Sigmoid colon (tissue), 6 donors: ENCODE measurements at regions not wholly inside any gene's neighbourhood (a gene's known extent, or its start where the extent isn't known, plus 50 kb on each side); places are given as distances from the start of the nearest gene placed in this dataset.
"Not testable (repeated sequence)": the region's sequence is repeated elsewhere in the genome, so short reads cannot be mapped to it uniquely, and the experiment has no call there.

Experiments
- DNase-seq: peaks from one replicate; pipeline ENCODE4 v3.0.0-alpha.2; 2019
- H3K27ac ChIP-seq, 4 donors: fragments of 200-600 bp; sonication (generic); one replicate each; pipeline ENCODE4 v1.5.1; 2016 to 2019; ENCODE audit warnings: mild to moderate bottlenecking in 1 of 4
- H3K27me3 ChIP-seq, 3 donors: fragments of 200-600 bp; sonication (generic); one replicate each; pipeline ENCODE4 v1.5.1; 2019; ENCODE audit warnings: mild to moderate bottlenecking in 1 of 3
- H3K36me3 ChIP-seq, 4 donors: fragments of 200-600 bp; sonication (generic); one replicate each; pipeline ENCODE4 v1.5.1; 2016 to 2019
- H3K4me1 ChIP-seq, 4 donors: fragments of 200-600 bp; sonication (generic); one replicate each; pipeline ENCODE4 v1.5.1; 2017 to 2019
- H3K4me3 ChIP-seq, 4 donors: fragments of 200-600 bp; sonication (generic); one replicate each; pipeline ENCODE4 v1.5.1; 2017 to 2019; ENCODE audit warnings: mild to moderate bottlenecking in 2 of 4, moderate library complexity in 1 of 4
- H3K9me3 ChIP-seq, 4 donors: fragments of 200-600 bp in 3 of 4; sonication (generic) in 3 of 4; one replicate each; pipeline versions ENCODE4 v1.5.1 to v1.6.1; 2013 to 2019
- EP300 ChIP-seq, 4 donors: sonication (generic); formaldehyde crosslinking; IDR thresholded peaks; one replicate each; pipeline ENCODE4 v1.6.1; 2017; ENCODE audit warnings: antibody characterized with exemption in 4 of 4
- POLR2A ChIP-seq, 2 donors: fragments of 450-650 bp; IDR thresholded peaks; one replicate each; pipeline ENCODE4 v1.6.1; 2016; ENCODE audit warnings: antibody characterized with exemption in 2 of 2, mild to moderate bottlenecking in 2 of 2, moderate library complexity in 2 of 2
- POLR2AphosphoS5 ChIP-seq, 4 donors: sonication (generic); formaldehyde crosslinking; IDR thresholded peaks; one replicate each; pipeline ENCODE4 v1.6.1; 2017; ENCODE audit warnings: antibody characterized with exemption in 4 of 4
- WGBS, 2 donors: extraction: QIAGEN DNeasy Blood & Tissue Kit; methylation state at CpG; one replicate each; pipeline ENCODE4 v1.1.7; 2013; 5-methylcytosine and 5-hydroxymethylcytosine counted together
- intact Hi-C: fragments of 100-400 bp; cut with DNase I; formaldehyde crosslinking; loops from one replicate; pipeline ENCODE4 v1.15.1; 2023
- TF ChIP-seq, protein P1 (sequence below), 4 experiments: fragments of 450-650 bp in 3 of 4; fragments of 200-600 bp in 1 of 4; IDR thresholded peaks; one replicate each; pipeline ENCODE4 v1.5.1; 2016 to 2019; ENCODE audit warnings: antibody characterized with exemption in 4 of 4, mild to moderate bottlenecking in 3 of 4, moderate library complexity in 2 of 4
- donor health status: healthy with polysubstance abuse.
- donor health status: healthy.

GRCh38 chr14:105632010-105632409 lies 105.6 kb downstream of the TMEM121 start:
- Histone ChIP-seq H3K27me3 (no peaks in the 10 kb centered on the region), H3K36me3 (no peaks in the 10 kb centered on the region), H3K4me3 (no peak overlapping the region), H3K4me1 (no peaks in the 10 kb centered on the region), H3K27ac (no peak overlapping the region), H3K9me3 (peaks cover 0 to 6% (median 0%) of the 10 kb centered on the region in 4 donors)
- intact Hi-C loops = no loop called here
- WGBS, 2 donors = 69 to 84% methylated on average over 3 of the region's 3 CpGs
- TF ChIP-seq, protein P1, sequence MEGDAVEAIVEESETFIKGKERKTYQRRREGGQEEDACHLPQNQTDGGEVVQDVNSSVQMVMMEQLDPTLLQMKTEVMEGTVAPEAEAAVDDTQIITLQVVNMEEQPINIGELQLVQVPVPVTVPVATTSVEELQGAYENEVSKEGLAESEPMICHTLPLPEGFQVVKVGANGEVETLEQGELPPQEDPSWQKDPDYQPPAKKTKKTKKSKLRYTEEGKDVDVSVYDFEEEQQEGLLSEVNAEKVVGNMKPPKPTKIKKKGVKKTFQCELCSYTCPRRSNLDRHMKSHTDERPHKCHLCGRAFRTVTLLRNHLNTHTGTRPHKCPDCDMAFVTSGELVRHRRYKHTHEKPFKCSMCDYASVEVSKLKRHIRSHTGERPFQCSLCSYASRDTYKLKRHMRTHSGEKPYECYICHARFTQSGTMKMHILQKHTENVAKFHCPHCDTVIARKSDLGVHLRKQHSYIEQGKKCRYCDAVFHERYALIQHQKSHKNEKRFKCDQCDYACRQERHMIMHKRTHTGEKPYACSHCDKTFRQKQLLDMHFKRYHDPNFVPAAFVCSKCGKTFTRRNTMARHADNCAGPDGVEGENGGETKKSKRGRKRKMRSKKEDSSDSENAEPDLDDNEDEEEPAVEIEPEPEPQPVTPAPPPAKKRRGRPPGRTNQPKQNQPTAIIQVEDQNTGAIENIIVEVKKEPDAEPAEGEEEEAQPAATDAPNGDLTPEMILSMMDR (IDR thresholded peaks at IDR 0.05) = no peak
- TF ChIP-seq POLR2AphosphoS5 (IDR thresholded peaks at IDR 0.05) = no peak
- TF ChIP-seq POLR2A (IDR thresholded peaks at IDR 0.05) = no peak
- no peak for TF ChIP-seq EP300 (IDR thresholded peaks at IDR 0.05)
- DNase-seq = no peak

DNA sequence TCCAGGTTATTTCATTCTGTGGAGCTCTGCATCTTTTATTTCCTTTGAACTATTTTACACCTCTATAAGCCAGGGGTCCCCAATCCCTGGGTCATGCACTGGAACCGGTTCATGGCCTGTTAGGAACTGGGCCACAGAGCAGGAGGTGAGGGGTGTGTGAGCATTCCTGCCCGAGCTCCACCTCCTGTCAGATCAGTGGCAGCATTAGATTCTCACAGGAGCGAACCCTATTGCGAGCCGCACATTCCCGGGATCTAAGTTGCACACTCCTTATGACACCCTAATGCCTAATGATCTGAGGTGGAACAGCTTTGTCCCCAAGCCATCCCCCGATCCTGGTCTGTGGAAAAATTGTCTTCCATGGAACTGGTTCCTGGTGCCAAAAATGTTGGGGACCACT lies 107.2 kb downstream of the TMEM121 start:
- intact Hi-C loops = not testable (repeated sequence)

GRCh38 chr14:105635560-105635959 lies 109.2 kb downstream of the TMEM121 start:
- Histone ChIP-seq H3K4me1 (peaks cover 0 to 3% (median 3%) of the 10 kb centered on the region in 4 donors), H3K4me3 (no peak overlapping the region), H3K36me3 (no peaks in the 10 kb centered on the region), H3K27me3 (no peaks in the 10 kb centered on the region), H3K9me3 (peaks cover 0 to 6% (median 0%) of the 10 kb centered on the region in 4 donors), H3K27ac (no peak overlapping the region)
- DNase-seq = no peak
- intact Hi-C loops = no loop called here
- no peak for TF ChIP-seq POLR2A (IDR thresholded peaks at IDR 0.05)
- TF ChIP-seq, protein P1 (IDR thresholded peaks at IDR 0.05) = no peak
- no peak for TF ChIP-seq POLR2AphosphoS5 (IDR thresholded peaks at IDR 0.05)
- no peak for TF ChIP-seq EP300 (IDR thresholded peaks at IDR 0.05)
- 89 to 94% methylated on average over 4 to 22 of the region's 22 CpGs for WGBS, 2 donors

More for the DNA sequence above, 107.2 kb downstream of the TMEM121 start:
- H3K9me3 ChIP-seq, H3K4me1 ChIP-seq, H3K4me3 ChIP-seq, H3K27me3 ChIP-seq, H3K27ac ChIP-seq, H3K36me3 ChIP-seq, DNase-seq: not testable (repeated sequence)
- 65 to 87% methylated on average over 7 of the region's 7 CpGs for WGBS, 2 donors

DNA sequence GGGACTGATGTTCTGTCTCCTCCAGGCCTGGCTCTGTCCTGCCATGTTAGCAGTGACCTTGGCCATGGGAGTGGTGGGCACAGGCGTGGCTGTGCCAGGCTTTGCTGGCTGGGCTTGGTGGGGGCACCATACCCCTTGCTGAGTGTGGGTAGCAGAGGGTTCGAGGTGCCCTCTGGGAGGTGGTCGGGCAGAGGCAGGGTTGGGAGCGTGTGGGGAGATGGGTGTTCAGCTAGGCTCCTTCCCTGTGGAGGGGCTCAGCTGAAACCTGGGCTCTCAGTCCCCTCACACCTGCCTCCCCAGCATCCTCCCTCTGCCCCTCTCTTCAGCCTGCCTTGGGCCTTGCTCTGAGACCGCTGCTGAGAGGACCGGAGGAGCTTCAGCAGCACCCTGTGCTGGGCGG lies 109.6 kb downstream of the TMEM121 start:
- 52 to 81% methylated on average over 3 to 7 of the region's 7 CpGs for WGBS, 2 donors
- not testable (repeated sequence) for H3K4me3 ChIP-seq, H3K4me1 ChIP-seq

GRCh38 chr14:105636935-105637334 lies 110.6 kb downstream of the TMEM121 start:
- H3K36me3 ChIP-seq = no peaks in the 10 kb centered on the region
- peaks cover 0 to 9% (median 8%) of the 10 kb centered on the region in 4 donors for H3K4me1 ChIP-seq
- H3K27ac ChIP-seq = no peak overlapping the region
- intact Hi-C loops = no loop called here
- TF ChIP-seq POLR2AphosphoS5 (IDR thresholded peaks at IDR 0.05) (no peak), POLR2A (IDR thresholded peaks at IDR 0.05) (no peak), EP300 (IDR thresholded peaks at IDR 0.05) (no peak)
- TF ChIP-seq, protein P1 (IDR thresholded peaks at IDR 0.05) = no peak
- H3K27me3 ChIP-seq = no peaks in the 10 kb centered on the region
- no peak overlapping the region for H3K4me3 ChIP-seq
- no peak for DNase-seq
- 89% methylated on average over 4 of the region's 4 CpGs; no CpG with 5 or more reads in 1 of the 2 donors for WGBS, 2 donors
- peaks cover 0 to 6% (median 0%) of the 10 kb centered on the region in 4 donors for H3K9me3 ChIP-seq

More for the DNA sequence above, 109.6 kb downstream of the TMEM121 start:
- H3K9me3 ChIP-seq, H3K27me3 ChIP-seq, intact Hi-C loops, H3K27ac ChIP-seq, DNase-seq, H3K36me3 ChIP-seq: not testable (repeated sequence)

DNA sequence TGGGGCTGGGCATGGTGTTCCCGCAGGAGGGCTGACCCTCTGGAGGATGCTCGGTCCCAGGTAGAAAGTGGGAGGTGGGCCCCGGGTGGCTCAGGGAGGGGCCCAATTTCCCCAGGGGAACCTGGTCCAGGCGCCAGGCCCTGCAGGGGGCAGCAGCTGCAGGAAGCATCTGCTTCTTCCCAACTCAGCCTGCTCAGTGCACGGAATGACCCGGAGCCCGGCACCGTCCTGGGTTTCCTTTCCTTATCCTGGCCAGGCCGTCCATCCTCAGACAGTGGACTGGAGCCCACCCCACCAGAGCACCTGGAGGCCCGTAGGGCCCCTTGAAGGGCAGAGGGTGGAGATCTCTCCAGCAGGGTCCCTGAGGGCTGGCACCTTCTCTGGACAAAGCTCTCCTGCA lies 111.0 kb downstream of the TMEM121 start:
- 72 to 88% methylated on average over 8 to 9 of the region's 10 CpGs for WGBS, 2 donors
- intact Hi-C loops = not testable (repeated sequence)

GRCh38 chr14:105639969-105640931 lies 113.9 kb downstream of the TMEM121 start:
- intact Hi-C loops, H3K27me3 ChIP-seq, H3K36me3 ChIP-seq, H3K4me3 ChIP-seq, H3K9me3 ChIP-seq, H3K4me1 ChIP-seq: not testable (repeated sequence)
- 65 to 87% methylated on average over 29 to 30 of the region's 33 CpGs for WGBS, 2 donors
- peak overlapping the region in 1 of 4 donors; percentile 64 for H3K27ac ChIP-seq
- DNase-seq = peak; percentile 61

More for the DNA sequence above, 111.0 kb downstream of the TMEM121 start:
- H3K9me3 ChIP-seq, H3K4me3 ChIP-seq, H3K36me3 ChIP-seq, DNase-seq, H3K27ac ChIP-seq, H3K27me3 ChIP-seq, H3K4me1 ChIP-seq: not testable (repeated sequence)
